HEK293 (cell line): ENCODE measurements at regions not wholly inside any gene's neighbourhood (a gene's known extent, or its start where the extent isn't known, plus 50 kb on each side); places are given as distances from the start of the nearest gene placed in this dataset.

Experiments
- CTCF ChIA-PET: fragments of 350-600 bp; formaldehyde crosslinking; extraction: SDS; loops from one replicate; lab custom pipeline; 2021; ENCODE audit warnings: antibody characterized with exemption; lab: Yijun Ruan, JAX
- POLR2A ChIA-PET: fragments of 300-600 bp; formaldehyde crosslinking; extraction: SDS; loops from one replicate; lab custom pipeline; 2020; ENCODE audit warnings: antibody characterized with exemption, inconsistent platforms; lab: Yijun Ruan, JAX
- H3K27ac ChIP-seq: fragments of 200-500 bp; sonication (Bioruptor generic); 2 replicates; pipeline ENCODE4 v1.5.1; 2014; ENCODE audit warnings: low read depth, low read length, control low read depth, inconsistent platforms; ENCODE audit errors: extremely low read depth
- H3K36me3 ChIP-seq, 2 experiments: fragments of 200-500 bp in 1 of 2; sonication (Bioruptor generic) in 1 of 2; 1 replicate in 1 of 2; 2 replicates in 1 of 2; pipeline ENCODE4 v1.5.1; 2014 to 2017; ENCODE audit warnings: inconsistent platforms in 2 of 2, low read length in 2 of 2; ENCODE audit not compliant: control insufficient read depth in 2 of 2, insufficient read depth in 1 of 2
- H3K4me1 ChIP-seq: fragments of 200-500 bp; sonication (Bioruptor generic); 2 replicates; pipeline ENCODE4 v1.5.1; 2014; ENCODE audit warnings: mild to moderate bottlenecking, low read length, inconsistent platforms; ENCODE audit not compliant: control insufficient read depth, insufficient read depth
- H3K4me3 ChIP-seq: 2 replicates; pipeline ENCODE4 v1.5.1; 2011; ENCODE audit warnings: low read depth, mild to moderate bottlenecking, control low read depth, low read length, moderate library complexity
- H3K9me3 ChIP-seq: fragments of 200-500 bp; sonication (Bioruptor generic); 2 replicates; pipeline ENCODE4 v1.5.1; 2014; ENCODE audit warnings: low read depth, low read length, inconsistent platforms; ENCODE audit not compliant: control insufficient read depth, insufficient read depth
- FEZF1 ChIP-seq: fragments of 450-650 bp; formaldehyde crosslinking; IDR thresholded peaks from 2 replicates; pipeline ENCODE4 v1.5.1; 2016; ENCODE audit warnings: missing biosample characterization, missing genetic modification characterization
- GFI1B ChIP-seq: fragments of 450-650 bp; formaldehyde crosslinking; IDR thresholded peaks from 2 replicates; pipeline ENCODE4 v1.5.1; 2016; ENCODE audit warnings: missing biosample characterization, missing genetic modification characterization
- HOXA7 ChIP-seq: sonication (generic); formaldehyde crosslinking; IDR thresholded peaks from 2 replicates; pipeline ENCODE4 v1.8.1; 2022; ENCODE audit warnings: missing genetic modification reagents, borderline replicate concordance
- KLF8 ChIP-seq: fragments of 450-650 bp; formaldehyde crosslinking; IDR thresholded peaks from 2 replicates; pipeline ENCODE4 v1.5.1; 2016; ENCODE audit warnings: missing biosample characterization, missing genetic modification characterization
- MEIS1 ChIP-seq: sonication (generic); formaldehyde crosslinking; IDR thresholded peaks from 2 replicates; pipeline ENCODE4 v1.8.1; 2022; ENCODE audit warnings: missing genetic modification reagents, mild to moderate bottlenecking, borderline replicate concordance
- MZF1 ChIP-seq: fragments of 450-650 bp; formaldehyde crosslinking; IDR thresholded peaks from 2 replicates; pipeline ENCODE4 v1.5.1; 2017; ENCODE audit warnings: missing biosample characterization, missing genetic modification characterization, borderline replicate concordance
- SCRT2 ChIP-seq: fragments of 450-650 bp; formaldehyde crosslinking; IDR thresholded peaks from 2 replicates; pipeline ENCODE4 v1.5.1; 2016; ENCODE audit warnings: missing biosample characterization, missing genetic modification characterization
- SP7 ChIP-seq: fragments of 450-650 bp; formaldehyde crosslinking; IDR thresholded peaks from 2 replicates; pipeline ENCODE4 v1.5.1; 2016; ENCODE audit warnings: missing biosample characterization, missing genetic modification characterization
- ZBTB17 ChIP-seq: fragments of 450-650 bp; formaldehyde crosslinking; IDR thresholded peaks from 2 replicates; pipeline ENCODE4 v1.5.1; 2016; ENCODE audit warnings: missing biosample characterization, missing genetic modification characterization
- ZEB2 ChIP-seq: fragments of 450-650 bp; formaldehyde crosslinking; IDR thresholded peaks from 2 replicates; pipeline ENCODE4 v1.5.1; 2016; ENCODE audit warnings: missing biosample characterization, missing genetic modification characterization
- ZFHX2 ChIP-seq: fragments of 450-650 bp; formaldehyde crosslinking; conservative IDR thresholded peaks from 2 replicates; pipeline ENCODE4 v1.5.1; 2016; ENCODE audit warnings: missing biosample characterization, missing genetic modification characterization
- ZNF10 ChIP-seq: fragments of 450-650 bp; formaldehyde crosslinking; IDR thresholded peaks from 2 replicates; pipeline ENCODE4 v1.5.1; 2017; ENCODE audit warnings: missing biosample characterization, missing genetic modification characterization
- ZNF112 ChIP-seq: fragments of 450-650 bp; formaldehyde crosslinking; IDR thresholded peaks from 2 replicates; pipeline ENCODE4 v1.5.0; 2017; ENCODE audit warnings: missing biosample characterization, missing genetic modification characterization
- ZNF121 ChIP-seq: fragments of 450-650 bp; formaldehyde crosslinking; IDR thresholded peaks from 2 replicates; pipeline ENCODE4 v1.5.1; 2016; ENCODE audit warnings: missing biosample characterization, missing genetic modification characterization
- ZNF133 ChIP-seq: fragments of 450-650 bp; formaldehyde crosslinking; IDR thresholded peaks from 2 replicates; pipeline ENCODE4 v1.5.1; 2016; ENCODE audit warnings: missing biosample characterization, missing genetic modification characterization
- ZNF335 ChIP-seq: fragments of 450-650 bp; formaldehyde crosslinking; conservative IDR thresholded peaks from 2 replicates; pipeline ENCODE4 v1.5.1; 2016; ENCODE audit warnings: missing biosample characterization, missing genetic modification characterization
- ZNF416 ChIP-seq: fragments of 450-650 bp; formaldehyde crosslinking; IDR thresholded peaks from 2 replicates; pipeline ENCODE4 v1.5.1; 2016; ENCODE audit warnings: missing biosample characterization, missing genetic modification characterization
- ZNF423 ChIP-seq: fragments of 450-650 bp; formaldehyde crosslinking; IDR thresholded peaks from 2 replicates; pipeline ENCODE4 v1.5.1; 2016; ENCODE audit warnings: missing biosample characterization, missing genetic modification characterization
- ZNF501 ChIP-seq: fragments of 450-650 bp; formaldehyde crosslinking; IDR thresholded peaks from 2 replicates; pipeline ENCODE4 v1.5.1; 2016; ENCODE audit warnings: missing biosample characterization, missing genetic modification characterization
- ZNF514 ChIP-seq: fragments of 450-650 bp; formaldehyde crosslinking; IDR thresholded peaks from 2 replicates; pipeline ENCODE4 v1.5.1; 2016; ENCODE audit warnings: missing biosample characterization, missing genetic modification characterization
- ZNF555 ChIP-seq: fragments of 450-650 bp; formaldehyde crosslinking; conservative IDR thresholded peaks from 2 replicates; pipeline ENCODE4 v1.5.1; 2017; ENCODE audit warnings: missing biosample characterization, mild to moderate bottlenecking, missing genetic modification characterization, inconsistent platforms
- ZNF610 ChIP-seq: fragments of 450-650 bp; formaldehyde crosslinking; IDR thresholded peaks from 2 replicates; pipeline ENCODE4 v1.5.1; 2016; ENCODE audit warnings: missing biosample characterization, missing genetic modification characterization, borderline replicate concordance
- ZNF777 ChIP-seq: fragments of 450-650 bp; formaldehyde crosslinking; IDR thresholded peaks from 2 replicates; pipeline ENCODE4 v1.5.1; 2017; ENCODE audit warnings: missing biosample characterization, missing genetic modification characterization, borderline replicate concordance
- ZNF791 ChIP-seq: fragments of 450-650 bp; formaldehyde crosslinking; IDR thresholded peaks from 2 replicates; pipeline ENCODE4 v1.5.1; 2016; ENCODE audit warnings: missing biosample characterization, missing genetic modification characterization
- ZNF843 ChIP-seq: fragments of 450-650 bp; formaldehyde crosslinking; IDR thresholded peaks from 2 replicates; pipeline ENCODE4 v1.5.1; 2016; ENCODE audit warnings: missing biosample characterization, missing genetic modification characterization
- ZSCAN18 ChIP-seq: fragments of 450-650 bp; formaldehyde crosslinking; IDR thresholded peaks from 2 replicates; pipeline ENCODE4 v1.5.1; 2016; ENCODE audit warnings: missing biosample characterization, missing genetic modification characterization
- ZSCAN5A ChIP-seq: fragments of 450-650 bp; formaldehyde crosslinking; IDR thresholded peaks from 2 replicates; pipeline ENCODE4 v1.5.1; 2016; ENCODE audit warnings: missing biosample characterization, missing genetic modification characterization
- TF ChIP-seq, protein P1 (sequence below): fragments of 450-650 bp; formaldehyde crosslinking; IDR thresholded peaks from 2 replicates; pipeline ENCODE4 v1.5.1; 2016; ENCODE audit warnings: missing biosample characterization, missing genetic modification characterization
- TF ChIP-seq, protein P2 (sequence below): fragments of 450-650 bp; formaldehyde crosslinking; IDR thresholded peaks from 2 replicates; pipeline ENCODE4 v1.5.1; 2016; ENCODE audit warnings: missing biosample characterization, missing genetic modification characterization
- TF ChIP-seq, protein P3 (sequence below): fragments of 450-650 bp; formaldehyde crosslinking; IDR thresholded peaks from 2 replicates; pipeline ENCODE4 v1.5.1; 2016; ENCODE audit warnings: missing biosample characterization, missing genetic modification characterization

DNA sequence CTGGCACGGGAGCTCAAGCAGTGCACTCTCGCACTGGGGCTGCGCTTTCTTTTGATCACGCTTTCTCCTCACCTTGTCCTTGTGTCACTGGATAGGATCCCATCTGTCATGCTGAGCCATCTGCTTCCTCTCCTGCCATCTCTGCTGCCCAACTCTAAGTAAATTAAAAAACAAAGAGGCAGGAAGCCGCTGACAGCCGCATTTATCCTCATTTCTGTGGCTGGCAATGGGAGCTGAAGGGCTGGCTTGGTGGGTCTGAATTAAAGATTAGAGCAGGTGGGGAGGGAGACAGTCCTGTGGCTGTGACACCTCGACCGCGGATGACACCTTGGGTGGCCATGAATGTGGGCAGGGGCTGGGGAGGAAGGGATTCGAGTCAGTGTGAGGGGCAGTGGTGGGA is 159.2 kb upstream of the ALDH1B1 start:
- no peaks in the 10 kb centered on the region for H3K36me3 ChIP-seq
- POLR2A ChIA-PET, result no interaction called here
- H3K4me3 ChIP-seq, result no peak overlapping the region
- CTCF ChIA-PET, result interaction anchor here (0.9 kb wide), 1 partner anchor 58 kb away, joined by 3 read pairs; no protein-coding TSS in a partner anchor
- H3K9me3 ChIP-seq, result no peaks in the 10 kb centered on the region
- H3K27ac ChIP-seq, result no peak overlapping the region
- TF ChIP-seq ZNF416 (tag by site-specific recombination) (no peak), SCRT2 (tag by site-specific recombination) (no peak), ZNF777 (tag by site-specific recombination) (no peak), ZNF610 (tag by site-specific recombination) (no peak), ZNF133 (tag by site-specific recombination) (no peak), MEIS1 (no peak), ZNF843 (tag by site-specific recombination) (no peak), FEZF1 (tag by site-specific recombination) (no peak), ZNF121 (tag by site-specific recombination) (no peak), ZBTB17 (no peak), GFI1B (tag by site-specific recombination) (no peak), ZSCAN18 (tag by site-specific recombination) (no peak), SP7 (tag by site-specific recombination) (no peak), ZEB2 (tag by site-specific recombination) (no peak), ZNF335 (tag by site-specific recombination) (no peak)
- H3K4me1 ChIP-seq, result 0 out of 2 replicates have a peak, but pooled peaks cover 2% of the 10 kb centered on the region

DNA sequence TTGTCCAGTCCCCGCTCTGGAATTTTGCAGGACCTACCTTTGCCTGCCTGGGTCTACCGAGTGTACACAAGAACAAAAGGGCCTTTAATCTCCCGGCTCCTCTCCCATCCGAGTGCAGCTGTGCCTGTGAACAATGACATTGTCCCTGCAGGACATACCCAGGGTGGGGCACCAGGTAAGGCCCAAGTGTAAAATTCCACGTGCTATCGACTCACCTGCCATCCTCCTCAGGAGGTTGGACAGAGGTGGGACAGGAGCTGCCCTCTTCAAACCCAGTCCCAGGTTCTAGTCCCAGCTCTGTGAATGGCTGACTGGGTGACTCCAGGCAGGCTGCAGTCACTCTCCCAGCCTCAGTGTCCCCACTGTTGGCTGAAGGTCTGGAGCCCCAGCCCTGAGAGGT is 159.6 kb upstream of the ALDH1B1 start:
- H3K27ac ChIP-seq, result no peak overlapping the region
- no peak overlapping the region for H3K4me3 ChIP-seq
- ChIA-PET CTCF (interaction anchor here (0.9 kb wide), 1 partner anchor 57 kb away, joined by 3 read pairs; no protein-coding TSS in a partner anchor), POLR2A (no interaction called here)
- H3K36me3 ChIP-seq, result no peaks in the 10 kb centered on the region
- H3K4me1 ChIP-seq, result 0 out of 2 replicates have a peak, but pooled peaks cover 5% of the 10 kb centered on the region
- no peaks in the 10 kb centered on the region for H3K9me3 ChIP-seq
- TF ChIP-seq HOXA7 (CRISPR knock-in tag) (no peak), ZSCAN5A (tag by site-specific recombination) (no peak), ZNF791 (tag by site-specific recombination) (no peak), ZNF112 (tag by site-specific recombination) (no peak), MZF1 (tag by site-specific recombination) (no peak), ZNF423 (tag by site-specific recombination) (no peak), KLF8 (tag by site-specific recombination) (no peak), ZNF501 (tag by site-specific recombination) (no peak), ZNF10 (tag by site-specific recombination) (no peak), ZNF555 (tag by site-specific recombination) (no peak), ZFHX2 (tag by site-specific recombination) (no peak), ZNF514 (tag by site-specific recombination) (no peak)
- TF ChIP-seq, protein P1, sequence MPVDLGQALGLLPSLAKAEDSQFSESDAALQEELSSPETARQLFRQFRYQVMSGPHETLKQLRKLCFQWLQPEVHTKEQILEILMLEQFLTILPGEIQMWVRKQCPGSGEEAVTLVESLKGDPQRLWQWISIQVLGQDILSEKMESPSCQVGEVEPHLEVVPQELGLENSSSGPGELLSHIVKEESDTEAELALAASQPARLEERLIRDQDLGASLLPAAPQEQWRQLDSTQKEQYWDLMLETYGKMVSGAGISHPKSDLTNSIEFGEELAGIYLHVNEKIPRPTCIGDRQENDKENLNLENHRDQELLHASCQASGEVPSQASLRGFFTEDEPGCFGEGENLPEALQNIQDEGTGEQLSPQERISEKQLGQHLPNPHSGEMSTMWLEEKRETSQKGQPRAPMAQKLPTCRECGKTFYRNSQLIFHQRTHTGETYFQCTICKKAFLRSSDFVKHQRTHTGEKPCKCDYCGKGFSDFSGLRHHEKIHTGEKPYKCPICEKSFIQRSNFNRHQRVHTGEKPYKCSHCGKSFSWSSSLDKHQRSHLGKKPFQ (tag by site-specific recombination), result no peak
- TF ChIP-seq, protein P2, sequence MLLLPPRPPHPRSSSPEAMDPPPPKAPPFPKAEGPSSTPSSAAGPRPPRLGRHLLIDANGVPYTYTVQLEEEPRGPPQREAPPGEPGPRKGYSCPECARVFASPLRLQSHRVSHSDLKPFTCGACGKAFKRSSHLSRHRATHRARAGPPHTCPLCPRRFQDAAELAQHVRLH (tag by site-specific recombination), result no peak
- TF ChIP-seq, protein P3, sequence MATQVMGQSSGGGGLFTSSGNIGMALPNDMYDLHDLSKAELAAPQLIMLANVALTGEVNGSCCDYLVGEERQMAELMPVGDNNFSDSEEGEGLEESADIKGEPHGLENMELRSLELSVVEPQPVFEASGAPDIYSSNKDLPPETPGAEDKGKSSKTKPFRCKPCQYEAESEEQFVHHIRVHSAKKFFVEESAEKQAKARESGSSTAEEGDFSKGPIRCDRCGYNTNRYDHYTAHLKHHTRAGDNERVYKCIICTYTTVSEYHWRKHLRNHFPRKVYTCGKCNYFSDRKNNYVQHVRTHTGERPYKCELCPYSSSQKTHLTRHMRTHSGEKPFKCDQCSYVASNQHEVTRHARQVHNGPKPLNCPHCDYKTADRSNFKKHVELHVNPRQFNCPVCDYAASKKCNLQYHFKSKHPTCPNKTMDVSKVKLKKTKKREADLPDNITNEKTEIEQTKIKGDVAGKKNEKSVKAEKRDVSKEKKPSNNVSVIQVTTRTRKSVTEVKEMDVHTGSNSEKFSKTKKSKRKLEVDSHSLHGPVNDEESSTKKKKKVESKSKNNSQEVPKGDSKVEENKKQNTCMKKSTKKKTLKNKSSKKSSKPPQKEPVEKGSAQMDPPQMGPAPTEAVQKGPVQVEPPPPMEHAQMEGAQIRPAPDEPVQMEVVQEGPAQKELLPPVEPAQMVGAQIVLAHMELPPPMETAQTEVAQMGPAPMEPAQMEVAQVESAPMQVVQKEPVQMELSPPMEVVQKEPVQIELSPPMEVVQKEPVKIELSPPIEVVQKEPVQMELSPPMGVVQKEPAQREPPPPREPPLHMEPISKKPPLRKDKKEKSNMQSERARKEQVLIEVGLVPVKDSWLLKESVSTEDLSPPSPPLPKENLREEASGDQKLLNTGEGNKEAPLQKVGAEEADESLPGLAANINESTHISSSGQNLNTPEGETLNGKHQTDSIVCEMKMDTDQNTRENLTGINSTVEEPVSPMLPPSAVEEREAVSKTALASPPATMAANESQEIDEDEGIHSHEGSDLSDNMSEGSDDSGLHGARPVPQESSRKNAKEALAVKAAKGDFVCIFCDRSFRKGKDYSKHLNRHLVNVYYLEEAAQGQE (tag by site-specific recombination), result no peak
